IMR-90 (cell line): ENCODE measurements at regions not wholly inside any gene's neighbourhood (a gene's known extent, or its start where the extent isn't known, plus 50 kb on each side); places are given as distances from the start of the nearest gene placed in this dataset.

ENCODE experiments used
- BHLHE40 ChIP-seq: fragments of 150-350 bp; IDR thresholded peaks from 2 replicates; pipeline ENCODE4 v1.6.1; 2016; ENCODE audit warnings: mild to moderate bottlenecking, low read depth, low read length
- CHD1 ChIP-seq: IDR thresholded peaks from 2 replicates; pipeline ENCODE4 v1.6.1; 2012; ENCODE audit warnings: low read depth, low read length, improper control_type of control experiment
- FOS ChIP-seq: fragments of 150-350 bp; IDR thresholded peaks from 2 replicates; pipeline ENCODE4 v1.6.1; 2016; ENCODE audit warnings: low read depth, low read length
- MAFK ChIP-seq: IDR thresholded peaks from 2 replicates; pipeline ENCODE4 v1.6.1; 2012; ENCODE audit warnings: low read depth, low read length, improper control_type of control experiment
- MAZ ChIP-seq: IDR thresholded peaks from 2 replicates; pipeline ENCODE4 v1.6.1; 2012; ENCODE audit warnings: low read depth, mild to moderate bottlenecking, low read length, improper control_type of control experiment, moderate library complexity, borderline replicate concordance
- MXI1 ChIP-seq: IDR thresholded peaks from 2 replicates; pipeline ENCODE4 v1.6.1; 2012; ENCODE audit warnings: low read depth, mild to moderate bottlenecking, low read length, moderate library complexity, borderline replicate concordance
- POLR2A ChIP-seq: IDR thresholded peaks from 2 replicates; pipeline ENCODE4 v1.6.1; 2012; ENCODE audit warnings: mild to moderate bottlenecking, low read depth, low read length
- RAD21 ChIP-seq: IDR thresholded peaks from 2 replicates; pipeline ENCODE4 v1.6.1; 2012; ENCODE audit warnings: low read length, improper control_type of control experiment
- RFX5 ChIP-seq: IDR thresholded peaks from 2 replicates; pipeline ENCODE4 v1.8.0; 2012; ENCODE audit warnings: low read depth, mild to moderate bottlenecking, low read length, moderate library complexity
- SMC3 ChIP-seq: fragments of 150-350 bp; IDR thresholded peaks from 2 replicates; pipeline ENCODE4 v1.6.1; 2016; ENCODE audit warnings: low read depth, mild to moderate bottlenecking, antibody characterized with exemption, low read length, moderate library complexity
- TF ChIP-seq, protein P1 (sequence below): conservative IDR thresholded peaks from 2 replicates; pipeline ENCODE4 v1.5.1; 2012; ENCODE audit warnings: mild to moderate bottlenecking, low read depth, low read length, improper control_type of control experiment
- TF ChIP-seq, protein P2 (sequence below): fragments of 150-350 bp; IDR thresholded peaks from 2 replicates; pipeline ENCODE4 v1.6.1; 2017; ENCODE audit warnings: mild to moderate bottlenecking, antibody characterized with exemption, low read length, low read depth

DNA sequence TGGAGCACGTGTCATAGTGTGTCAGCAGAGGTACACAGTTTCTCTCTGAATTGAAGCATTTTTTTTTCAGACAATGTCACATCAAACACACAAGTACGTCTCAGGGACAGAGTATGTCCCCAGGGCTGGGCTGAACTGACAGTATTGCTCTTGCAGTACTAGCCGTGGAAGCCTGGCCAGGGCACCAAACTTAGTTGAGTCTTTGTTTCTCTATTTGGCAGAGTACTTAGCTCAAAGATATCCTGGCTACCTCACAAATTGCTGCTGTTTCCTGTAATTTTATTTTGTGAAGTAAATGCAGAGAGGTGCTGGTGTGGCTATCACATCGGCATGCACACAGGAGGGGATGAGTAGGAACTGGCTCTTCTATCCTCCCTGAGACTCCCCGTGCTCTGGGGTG, 691.6 kb upstream of the HS6ST1 start:
- TF ChIP-seq RAD21: no peak
- TF ChIP-seq, protein P1, sequence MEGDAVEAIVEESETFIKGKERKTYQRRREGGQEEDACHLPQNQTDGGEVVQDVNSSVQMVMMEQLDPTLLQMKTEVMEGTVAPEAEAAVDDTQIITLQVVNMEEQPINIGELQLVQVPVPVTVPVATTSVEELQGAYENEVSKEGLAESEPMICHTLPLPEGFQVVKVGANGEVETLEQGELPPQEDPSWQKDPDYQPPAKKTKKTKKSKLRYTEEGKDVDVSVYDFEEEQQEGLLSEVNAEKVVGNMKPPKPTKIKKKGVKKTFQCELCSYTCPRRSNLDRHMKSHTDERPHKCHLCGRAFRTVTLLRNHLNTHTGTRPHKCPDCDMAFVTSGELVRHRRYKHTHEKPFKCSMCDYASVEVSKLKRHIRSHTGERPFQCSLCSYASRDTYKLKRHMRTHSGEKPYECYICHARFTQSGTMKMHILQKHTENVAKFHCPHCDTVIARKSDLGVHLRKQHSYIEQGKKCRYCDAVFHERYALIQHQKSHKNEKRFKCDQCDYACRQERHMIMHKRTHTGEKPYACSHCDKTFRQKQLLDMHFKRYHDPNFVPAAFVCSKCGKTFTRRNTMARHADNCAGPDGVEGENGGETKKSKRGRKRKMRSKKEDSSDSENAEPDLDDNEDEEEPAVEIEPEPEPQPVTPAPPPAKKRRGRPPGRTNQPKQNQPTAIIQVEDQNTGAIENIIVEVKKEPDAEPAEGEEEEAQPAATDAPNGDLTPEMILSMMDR: no peak
- TF ChIP-seq POLR2A: no peak
- no peak for TF ChIP-seq MAFK
- TF ChIP-seq FOS: no peak
- no peak for TF ChIP-seq RFX5
- no peak for TF ChIP-seq MAZ
- TF ChIP-seq, protein P2, sequence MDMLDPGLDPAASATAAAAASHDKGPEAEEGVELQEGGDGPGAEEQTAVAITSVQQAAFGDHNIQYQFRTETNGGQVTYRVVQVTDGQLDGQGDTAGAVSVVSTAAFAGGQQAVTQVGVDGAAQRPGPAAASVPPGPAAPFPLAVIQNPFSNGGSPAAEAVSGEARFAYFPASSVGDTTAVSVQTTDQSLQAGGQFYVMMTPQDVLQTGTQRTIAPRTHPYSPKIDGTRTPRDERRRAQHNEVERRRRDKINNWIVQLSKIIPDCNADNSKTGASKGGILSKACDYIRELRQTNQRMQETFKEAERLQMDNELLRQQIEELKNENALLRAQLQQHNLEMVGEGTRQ: no peak
- TF ChIP-seq SMC3: no peak
- TF ChIP-seq CHD1: no peak
- no peak for TF ChIP-seq BHLHE40
- TF ChIP-seq MXI1: no peak
